Activated T-cell treated with anti-CD3 and anti-CD28 coated beads, Interleukin-2, amount 50 U/mL, for 48 hours (primary cell): ENCODE measurements at regions not wholly inside any gene's neighbourhood (a gene's known extent, or its start where the extent isn't known, plus 50 kb on each side); places are given as distances from the start of the nearest gene placed in this dataset.

Experiments
- DNase-seq, 2 experiments: peaks; one replicate each; pipeline ENCODE4 v3.0.0-alpha.2; 2020

DNA sequence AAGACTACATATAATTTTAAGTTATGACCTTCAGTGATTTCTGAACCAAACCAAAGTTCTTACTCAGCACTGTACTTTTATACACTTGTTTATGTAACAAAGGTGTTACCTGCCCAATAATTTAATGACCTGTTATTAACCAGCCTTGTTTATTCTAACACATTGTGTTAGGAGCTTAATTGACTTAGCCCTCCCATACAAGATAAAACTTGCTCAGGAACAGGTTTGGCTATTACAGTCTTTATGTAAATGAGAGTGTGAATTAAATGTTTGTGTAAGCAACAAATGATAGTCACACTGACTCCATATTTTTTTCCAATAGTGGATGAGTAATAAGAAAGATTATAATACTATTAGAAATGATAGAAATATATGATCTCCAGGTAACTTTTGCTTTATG, 51.8 kb upstream of the MYCBP2 start:
- DNase-seq: no peak

DNA sequence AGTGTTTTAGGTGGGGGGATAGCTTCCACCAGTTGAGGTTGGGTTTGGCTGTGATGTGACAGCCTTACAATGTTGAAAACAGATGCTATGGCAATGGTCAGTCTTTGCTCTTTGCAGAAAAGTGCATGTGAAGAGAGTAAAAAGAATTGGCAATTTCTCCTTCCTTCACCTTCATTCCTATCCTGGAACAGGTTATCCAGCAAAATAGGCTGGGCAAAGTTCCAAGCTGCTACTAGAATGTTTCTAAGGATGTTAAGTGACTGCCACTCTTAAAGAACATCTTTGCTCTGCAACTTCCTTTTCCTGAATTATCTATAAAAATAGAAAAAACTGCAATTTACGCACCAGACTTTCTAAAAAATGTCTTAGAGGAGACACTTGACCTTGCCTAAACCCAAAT, 50.1 kb upstream of the MYCBP2 start:
- DNase-seq: no peak
